ENCODE measurements at regions not wholly inside any gene's neighbourhood (a gene's known extent, or its start where the extent isn't known, plus 50 kb on each side); places are given as distances from the start of the nearest gene placed in this dataset.
"Not testable (repeated sequence)": the region's sequence is repeated elsewhere in the genome, so short reads cannot be mapped to it uniquely, and the experiment has no call there.

- DNase-seq = no peak
Measured at GRCh38 chr1:173300061-173301044, 93.2 kb upstream of the TNFSF4 start.

DNA sequence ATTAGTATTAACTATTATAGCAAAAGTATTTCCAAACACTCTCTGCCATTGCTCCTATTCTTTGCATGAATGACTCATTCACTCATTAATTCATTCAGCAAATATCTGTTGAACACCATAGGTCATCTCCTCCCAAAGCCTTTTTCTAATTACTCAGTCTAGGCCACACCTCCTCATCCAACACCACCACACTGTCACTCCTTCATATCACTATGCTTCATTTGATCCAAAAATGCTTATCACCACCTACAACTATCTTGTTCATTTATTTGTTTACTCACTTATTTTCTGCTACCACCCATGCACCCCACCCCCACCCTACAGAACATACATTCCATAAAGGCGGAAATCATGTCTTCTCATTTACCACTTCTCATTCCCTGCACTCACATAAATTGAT lies 94.4 kb upstream of the TNFSF4 start:
- DNase-seq = no peak

- no peak for DNase-seq
Measured at GRCh38 chr1:173302366-173302765, 95.2 kb upstream of the TNFSF4 start.

DNA sequence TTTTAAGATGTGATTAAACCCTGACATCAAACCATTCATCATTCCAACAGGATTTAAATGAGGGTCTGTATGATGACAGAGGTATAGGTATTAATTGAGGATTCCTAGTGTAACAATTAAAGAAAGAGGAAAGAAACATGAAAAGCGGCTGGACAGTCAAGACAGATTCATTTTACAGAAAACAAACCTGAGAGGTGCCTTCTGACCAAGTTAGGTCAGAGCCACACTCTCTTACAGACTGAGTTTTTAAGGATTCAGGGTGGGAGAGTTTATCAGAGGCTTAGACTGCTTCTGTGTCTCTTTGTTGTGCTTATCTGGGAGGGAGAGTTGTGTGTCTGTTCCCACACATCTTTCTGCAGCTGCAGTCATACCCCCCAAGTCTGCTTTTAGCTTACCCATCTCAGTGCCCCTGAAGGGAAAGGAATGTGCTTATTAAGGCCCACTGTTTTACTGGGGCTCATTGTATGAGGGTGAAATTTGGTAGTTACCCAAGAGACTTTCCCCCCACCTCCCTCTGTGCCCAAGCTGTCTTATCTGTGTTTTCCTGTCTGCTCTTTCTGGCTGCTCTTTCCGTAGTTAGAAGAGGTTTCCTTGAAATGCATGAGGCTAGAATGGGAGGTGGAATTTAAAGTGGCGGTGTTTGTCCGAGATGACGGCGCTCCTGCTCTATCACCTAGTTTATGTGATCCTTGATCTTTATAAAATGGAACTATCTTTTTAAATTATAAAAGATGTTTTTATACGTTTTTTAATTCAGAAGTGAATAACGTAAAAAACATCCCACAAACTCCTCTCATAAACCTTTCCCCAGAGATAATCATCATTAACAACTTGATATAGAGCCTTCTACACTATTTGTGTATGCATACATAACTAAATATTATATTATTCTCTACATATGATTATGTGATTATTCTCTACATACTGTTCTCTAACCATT lies 96.0 kb upstream of the TNFSF4 start:
- no peak for DNase-seq

GRCh38 chr1:173303984-173304383 lies 96.9 kb upstream of the TNFSF4 start:
- no peak for DNase-seq

GRCh38 chr1:173304529-173305227 lies 97.5 kb upstream of the TNFSF4 start:
- DNase-seq = no peak

DNA sequence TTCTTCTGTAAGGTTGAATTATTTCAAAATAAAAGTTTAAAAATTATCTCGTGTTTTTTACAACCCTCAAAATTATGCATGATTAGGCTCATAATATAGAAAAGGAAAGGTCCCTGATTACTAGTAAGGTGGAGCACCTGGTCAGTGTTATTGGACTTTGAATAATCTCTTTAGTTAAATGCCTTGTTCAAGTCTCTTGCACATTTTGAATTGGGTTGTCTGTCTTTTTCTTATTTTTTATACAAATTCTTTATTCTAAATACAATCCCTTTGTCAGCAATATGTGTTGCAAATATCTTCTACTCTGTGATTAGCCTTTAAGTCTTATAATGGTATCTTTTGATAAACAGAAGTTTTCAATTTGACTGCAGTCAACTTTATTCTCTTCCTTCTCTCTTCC lies 100.7 kb upstream of the TNFSF4 start:
- DNase-seq = no peak

- DNase-seq = no peak
Measured at GRCh38 chr1:173314656-173315055, 107.5 kb upstream of the TNFSF4 start.

DNA sequence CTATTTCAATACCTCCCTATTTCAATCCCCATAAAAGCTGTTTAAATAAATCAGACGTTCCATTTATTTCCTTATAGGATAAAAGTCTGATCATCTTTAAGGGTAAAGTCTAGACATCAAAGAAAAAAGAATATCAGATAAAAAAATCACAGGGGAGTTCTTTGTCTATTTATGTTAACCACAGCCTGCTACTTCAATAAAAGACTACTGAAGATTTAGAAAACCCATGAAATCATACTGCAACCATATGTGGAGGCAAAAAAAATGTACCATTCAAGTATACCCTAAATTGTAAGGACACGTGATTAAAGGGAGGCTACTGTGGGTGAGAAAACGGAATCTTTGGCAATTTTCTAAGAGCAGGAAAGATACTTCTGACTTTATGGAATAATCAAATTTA lies 108.2 kb upstream of the TNFSF4 start:
- no peak for DNase-seq

GRCh38 chr1:173318788-173319187 lies 111.7 kb upstream of the TNFSF4 start:
- DNase-seq = no peak

GRCh38 chr1:173324352-173324751 lies 117.2 kb upstream of the TNFSF4 start:
- DNase-seq = not testable (repeated sequence)

- DNase-seq = not testable (repeated sequence)
Measured at GRCh38 chr1:173327987-173328386, 120.9 kb upstream of the TNFSF4 start.

DNA sequence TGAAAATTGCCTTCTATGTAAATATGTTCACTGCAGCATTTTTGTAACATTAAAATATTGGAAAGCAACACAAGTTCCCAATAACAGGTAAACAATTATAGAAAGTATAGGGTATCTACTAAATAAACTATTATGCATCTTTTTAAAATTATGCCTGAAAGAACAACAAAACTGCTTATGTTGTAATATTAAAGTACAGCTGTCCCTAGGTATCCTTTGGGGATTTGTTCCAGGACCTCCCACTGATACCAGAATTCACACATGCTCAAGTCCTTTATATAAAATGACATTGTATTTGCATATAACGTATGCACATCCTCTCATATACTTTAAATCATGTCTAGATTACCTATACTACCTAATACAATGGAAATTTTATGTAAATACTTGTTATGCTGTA lies 121.8 kb upstream of the TNFSF4 start:
- no peak for DNase-seq

- no peak for DNase-seq
Measured at GRCh38 chr1:173329726-173330125, 122.6 kb upstream of the TNFSF4 start.

DNA sequence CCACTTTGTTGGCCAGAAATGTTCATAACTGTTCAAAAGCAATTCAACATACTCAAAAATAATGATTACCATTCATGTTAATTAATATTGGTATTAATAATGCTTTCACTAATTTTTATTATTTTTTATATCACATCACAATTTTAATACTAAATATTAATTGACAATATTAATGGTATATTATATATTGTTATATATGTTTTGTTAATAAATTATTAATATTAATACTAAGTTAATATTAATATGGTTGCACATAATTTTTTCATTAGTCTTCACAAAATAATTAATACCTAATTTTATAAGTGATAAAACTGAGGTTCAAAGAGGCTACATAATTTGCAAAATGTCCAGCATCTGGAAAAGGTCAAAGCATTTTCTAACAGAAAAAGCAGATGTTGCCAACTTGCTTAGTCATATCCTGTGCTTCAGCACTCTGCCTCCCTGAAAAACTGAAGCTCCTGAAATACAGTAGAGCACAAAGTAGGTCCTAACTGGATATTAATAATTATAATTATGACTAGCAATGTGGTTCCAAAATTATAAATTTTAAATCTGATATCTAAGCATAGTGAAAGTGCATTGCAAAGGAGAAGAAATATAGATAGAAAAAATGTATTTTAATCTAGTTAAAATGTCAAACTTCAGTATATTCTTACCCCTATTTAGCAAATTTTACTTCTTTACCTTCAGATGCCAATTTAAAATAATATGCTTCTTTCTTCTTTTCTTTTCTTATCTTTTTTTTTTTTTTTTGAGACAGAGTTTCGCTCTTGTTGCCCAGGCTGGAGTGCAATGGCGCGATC lies 123.2 kb upstream of the TNFSF4 start:
- no peak for DNase-seq

GRCh38 chr1:173330952-173331548 lies 123.9 kb upstream of the TNFSF4 start:
- DNase-seq = not testable (repeated sequence)

DNA sequence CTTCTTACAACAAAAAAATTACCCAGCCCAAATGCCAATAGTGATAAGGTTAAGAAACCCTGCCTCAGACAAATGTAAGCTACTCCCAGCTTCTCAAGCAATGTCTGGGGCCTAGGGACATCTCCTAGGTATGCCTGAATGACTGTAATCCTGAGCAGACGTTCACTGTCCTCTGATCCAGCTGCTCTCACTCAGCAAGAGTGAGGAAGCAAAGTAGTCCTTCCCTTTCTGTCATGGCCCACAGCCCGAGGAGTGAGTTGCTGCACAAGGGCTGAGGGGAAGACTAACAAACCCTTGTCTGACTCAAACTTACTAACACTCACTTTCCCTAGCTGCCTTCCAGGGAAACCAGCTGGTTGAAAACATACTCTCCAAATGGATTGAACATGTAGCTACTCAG lies 124.9 kb upstream of the TNFSF4 start:
- DNase-seq = no peak

DNA sequence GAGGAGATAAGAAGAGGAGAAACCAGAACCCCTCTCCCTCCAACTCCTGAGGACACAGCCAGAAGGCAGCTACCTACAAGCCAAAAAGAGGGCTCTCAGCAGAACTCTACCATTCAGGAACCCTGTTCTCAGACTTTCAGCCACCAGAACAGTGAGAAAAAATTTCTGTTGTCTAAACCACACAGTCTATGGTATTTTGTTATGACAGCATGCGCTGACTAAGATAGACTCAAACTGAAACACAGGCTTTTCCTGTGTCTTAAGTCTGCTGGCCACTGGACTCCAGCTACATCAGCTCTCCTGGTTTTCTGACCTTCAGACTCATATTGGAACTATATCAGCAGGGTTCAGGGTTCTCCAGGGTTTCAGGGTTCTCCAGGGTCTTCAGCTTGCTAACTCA lies 126.5 kb upstream of the TNFSF4 start:
- DNase-seq = no peak

DNA sequence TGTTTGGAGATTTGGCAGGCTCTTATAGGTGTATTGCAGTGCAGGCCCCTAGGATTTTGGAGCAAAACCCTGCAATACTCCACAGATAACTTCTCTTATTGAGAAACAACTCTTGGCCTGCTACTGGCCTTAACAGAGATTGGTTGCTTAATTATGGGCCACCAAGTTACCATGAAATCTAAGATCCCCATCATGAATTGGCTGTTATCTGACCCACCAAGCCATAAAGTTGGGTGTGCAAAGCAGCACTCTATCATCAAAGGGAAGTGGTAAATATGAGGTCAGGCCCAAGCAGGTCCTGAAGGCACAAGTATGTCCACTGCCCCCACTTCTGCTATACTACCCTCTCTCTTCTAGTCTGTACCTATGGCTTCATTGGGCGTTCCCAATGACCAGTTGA lies 130.0 kb upstream of the TNFSF4 start:
- DNase-seq = no peak

DNA sequence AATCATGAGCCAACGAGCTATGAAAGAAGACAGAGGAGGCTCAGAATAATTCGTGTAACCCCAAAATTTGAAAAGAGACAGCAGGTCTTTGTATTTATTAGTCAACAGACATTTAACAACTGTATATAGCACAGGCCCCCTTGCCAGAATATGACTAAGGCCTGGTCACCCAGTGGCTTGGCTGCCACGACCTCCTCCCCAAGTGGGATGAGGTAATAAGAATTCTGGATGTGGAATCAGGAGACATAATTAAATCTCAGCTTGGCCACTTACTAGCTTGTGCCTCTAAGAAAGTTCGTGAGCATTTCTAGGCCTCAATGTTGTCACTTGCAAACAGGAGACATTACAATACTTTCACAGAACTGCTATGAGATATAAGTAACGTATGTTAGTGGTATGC lies 134.2 kb upstream of the TNFSF4 start:
- DNase-seq = no peak

- no peak for DNase-seq
Measured at GRCh38 chr1:173341971-173342370, 134.8 kb upstream of the TNFSF4 start.

GRCh38 chr1:173342736-173343135 lies 134.4 kb upstream of the PRDX6 start:
- no peak for DNase-seq
